ENCODE measurements at regions not wholly inside any gene's neighbourhood (a gene's known extent, or its start where the extent isn't known, plus 50 kb on each side); places are given as distances from the start of the nearest gene placed in this dataset.

- TF ChIP-seq CTCF (IDR thresholded peaks at IDR 0.05; ENCODE audit: control extremely low read depth in 1 of 3, insufficient read depth in 1 of 3, low read depth in 1 of 3, low read length in 3 of 3) = no peak
- TF ChIP-seq EP300 (IDR thresholded peaks at IDR 0.05; ENCODE audit: borderline replicate concordance in 1 of 2, low read depth in 2 of 2, low read length in 2 of 2) = no peak
- TF ChIP-seq POLR2AphosphoS5 (IDR thresholded peaks at IDR 0.05; ENCODE audit: low read depth, low read length) = no peak
- TF ChIP-seq FOSL1 (IDR thresholded peaks at IDR 0.05; ENCODE audit: insufficient read depth, low read depth, low read length) = no peak
- TF ChIP-seq RFX5 (IDR thresholded peaks at IDR 0.05; ENCODE audit: borderline replicate concordance, low read depth, low read length) = no peak
- TF ChIP-seq ZNF274 (IDR thresholded peaks at IDR 0.05; ENCODE audit: borderline replicate concordance, extremely low read depth, low read length) = no peak
- no peak for TF ChIP-seq USF2 (IDR thresholded peaks at IDR 0.05; ENCODE audit: low read length)
- no peak for TF ChIP-seq JUN (IDR thresholded peaks at IDR 0.05; ENCODE audit: low read depth, low read length)
- no peak for TF ChIP-seq TBP (IDR thresholded peaks at IDR 0.05; ENCODE audit: low read depth, low read length)
- TF ChIP-seq TEAD4 (IDR thresholded peaks at IDR 0.05; ENCODE audit: low read depth, low read length) = no peak
- TF ChIP-seq EZH2 (IDR thresholded peaks at IDR 0.05; ENCODE audit: low read depth, low read length, severe bottlenecking) = no peak
- no peak for TF ChIP-seq ATF2 (IDR thresholded peaks at IDR 0.05; ENCODE audit: low read length)
- TF ChIP-seq BCL11A (IDR thresholded peaks at IDR 0.05; ENCODE audit: low read depth in 2 of 2, low read length in 2 of 2) = no peak
Observed at GRCh38 chr2:59920307-59920706, 633.1 kb downstream of the BCL11A start.
